ENCODE measurements at regions not wholly inside any gene's neighbourhood (a gene's known extent, or its start where the extent isn't known, plus 50 kb on each side); places are given as distances from the start of the nearest gene placed in this dataset.

DNA sequence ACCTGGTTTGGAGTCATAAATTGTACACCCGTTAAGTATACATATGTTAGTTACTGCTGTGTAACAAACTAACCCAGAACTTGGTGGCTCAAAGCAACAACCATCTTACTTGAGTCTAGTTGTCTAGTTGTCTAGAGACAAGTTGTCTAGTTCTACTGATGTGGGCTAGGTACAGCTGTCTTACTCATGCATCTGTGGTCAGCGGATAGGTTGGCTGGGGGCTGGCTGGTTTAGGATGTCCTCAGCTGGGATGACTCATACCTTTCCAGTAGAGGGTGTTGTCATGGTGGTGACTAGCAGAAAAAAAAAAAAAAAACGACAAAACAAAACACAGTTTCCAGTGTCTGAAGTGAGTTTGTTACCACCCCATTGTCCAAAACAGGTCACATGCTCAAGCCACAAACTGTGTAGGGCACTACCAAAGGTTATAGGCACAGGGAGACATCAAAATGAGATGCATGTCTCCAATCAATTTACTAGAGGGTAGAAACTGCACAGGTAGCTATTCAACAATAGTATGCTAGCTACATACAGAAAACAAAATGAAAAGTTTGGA is 680.3 kb downstream of the MED13L start:
- no peak for TF ChIP-seq CTCF (IDR thresholded peaks at IDR 0.05; ENCODE audit: low read depth, low read length)
- H3K36me3 ChIP-seq = no peaks in the 10 kb centered on the region
- DNase-seq = no peak
- no peak overlapping the region for H3K27ac ChIP-seq
- H3K4me3 ChIP-seq (ENCODE audit: low read depth, low read length) = no peak overlapping the region
- H3K9me3 ChIP-seq (ENCODE audit: severe bottlenecking) = no peaks in the 10 kb centered on the region
- peaks cover 11% of the 10 kb centered on the region for H3K27me3 ChIP-seq (ENCODE audit: insufficient read depth, low read depth, severe bottlenecking)

DNA sequence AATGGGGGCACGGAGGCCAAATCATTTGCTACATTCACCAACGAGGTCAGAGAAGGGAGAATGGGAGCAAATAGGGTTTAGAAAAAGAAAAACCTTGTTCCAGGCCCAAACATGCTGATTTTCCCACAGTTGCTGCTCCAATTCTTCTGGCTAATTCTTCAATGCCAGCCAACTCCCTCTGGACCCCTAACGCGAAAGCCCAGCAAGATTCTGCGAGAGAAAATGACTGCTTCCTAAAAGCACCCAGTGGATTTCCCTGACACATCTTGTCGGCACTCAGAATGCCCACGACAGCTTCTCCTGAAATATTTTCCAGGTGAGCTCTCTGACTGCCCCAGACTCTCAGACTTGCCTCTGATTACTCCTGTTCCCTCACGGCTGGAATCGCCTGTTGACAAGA is 689.4 kb downstream of the MED13L start:
- no peak overlapping the region for H3K4me3 ChIP-seq (ENCODE audit: low read depth, low read length)
- DNase-seq = no peak
- H3K9me3 ChIP-seq (ENCODE audit: severe bottlenecking) = no peaks in the 10 kb centered on the region
- no peak overlapping the region for H3K27ac ChIP-seq
- H3K27me3 ChIP-seq (ENCODE audit: insufficient read depth, low read depth, severe bottlenecking) = peaks cover 11% of the 10 kb centered on the region
- no peak for TF ChIP-seq CTCF (IDR thresholded peaks at IDR 0.05; ENCODE audit: low read depth, low read length)
- no peaks in the 10 kb centered on the region for H3K36me3 ChIP-seq

- Histone ChIP-seq H3K27ac (no peak overlapping the region), H3K27me3 (ENCODE audit: insufficient read depth, low read depth, severe bottlenecking) (peaks cover 17% of the 10 kb centered on the region), H3K4me3 (ENCODE audit: low read depth, low read length) (no peak overlapping the region), H3K9me3 (ENCODE audit: severe bottlenecking) (no peaks in the 10 kb centered on the region), H3K36me3 (no peaks in the 10 kb centered on the region)
- no peak for TF ChIP-seq CTCF (IDR thresholded peaks at IDR 0.05; ENCODE audit: low read depth, low read length)
- no peak for DNase-seq
Observed at GRCh38 chr12:115584156-115584555, 693.3 kb downstream of the MED13L start.

DNA sequence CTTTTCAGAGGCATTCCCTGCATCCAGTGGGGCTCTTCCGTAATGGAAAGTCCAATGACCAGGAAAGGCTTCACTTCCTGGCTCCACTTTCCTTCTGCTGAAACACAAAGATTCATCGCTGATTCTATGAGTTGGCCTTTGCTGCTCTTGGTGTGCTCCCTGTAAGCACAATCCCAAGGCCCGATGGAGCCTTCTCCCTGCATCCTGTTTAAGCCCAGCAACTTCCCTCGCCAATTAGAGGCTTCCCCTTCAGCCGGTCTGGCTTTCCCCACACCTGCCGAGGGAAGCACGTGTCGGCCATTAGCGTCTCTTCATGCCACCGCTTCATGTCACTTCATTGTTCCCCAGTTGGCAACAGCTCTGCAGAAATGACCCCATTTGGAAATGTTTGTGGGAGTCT is 693.9 kb downstream of the MED13L start:
- no peak for DNase-seq
- Histone ChIP-seq H3K4me3 (ENCODE audit: low read depth, low read length) (no peak overlapping the region), H3K36me3 (no peaks in the 10 kb centered on the region), H3K27ac (no peak overlapping the region), H3K27me3 (ENCODE audit: insufficient read depth, low read depth, severe bottlenecking) (peaks cover 18% of the 10 kb centered on the region), H3K9me3 (ENCODE audit: severe bottlenecking) (no peaks in the 10 kb centered on the region)
- no peak for TF ChIP-seq CTCF (IDR thresholded peaks at IDR 0.05; ENCODE audit: low read depth, low read length)

GRCh38 chr12:115577401-115577800 is 700.1 kb downstream of the MED13L start:
- no peak for TF ChIP-seq CTCF (IDR thresholded peaks at IDR 0.05; ENCODE audit: low read depth, low read length)
- peaks cover 18% of the 10 kb centered on the region for H3K27me3 ChIP-seq (ENCODE audit: insufficient read depth, low read depth, severe bottlenecking)
- H3K36me3 ChIP-seq = no peaks in the 10 kb centered on the region
- H3K9me3 ChIP-seq (ENCODE audit: severe bottlenecking) = no peaks in the 10 kb centered on the region
- H3K27ac ChIP-seq = no peak overlapping the region
- no peak for DNase-seq
- H3K4me3 ChIP-seq (ENCODE audit: low read depth, low read length) = no peak overlapping the region

- H3K4me3 ChIP-seq (ENCODE audit: low read depth, low read length) = no peak overlapping the region
- H3K27me3 ChIP-seq (ENCODE audit: insufficient read depth, low read depth, severe bottlenecking) = peaks cover 13% of the 10 kb centered on the region
- no peaks in the 10 kb centered on the region for H3K36me3 ChIP-seq
- TF ChIP-seq CTCF (IDR thresholded peaks at IDR 0.05; ENCODE audit: low read depth, low read length) = no peak
- no peak overlapping the region for H3K27ac ChIP-seq
- H3K9me3 ChIP-seq (ENCODE audit: severe bottlenecking) = no peaks in the 10 kb centered on the region
- DNase-seq = no peak
Observed at GRCh38 chr12:115574826-115575225, 702.7 kb downstream of the MED13L start.

All from WERI-Rb-1 (cell line).